HepG2 (cell line): ENCODE measurements at regions not wholly inside any gene's neighbourhood (a gene's known extent, or its start where the extent isn't known, plus 50 kb on each side); places are given as distances from the start of the nearest gene placed in this dataset.

Experiments used
- ATAC-seq: fragments of 200-7000 bp; cut with Tn5 transposase; 3 replicates; pipeline ENCODE4 v1.9.1; 2020; ENCODE audit warnings: mild to moderate bottlenecking, moderate library complexity
- BruUV-seq: library from RNA; stranded (reverse); fragments of 400-500 nt; replicated peaks from 2 replicates; lab custom pipeline; 2021; lab: Mats Ljungman, UMichigan
- CTCF ChIA-PET: fragments of 300-600 bp; formaldehyde crosslinking; extraction: SDS; loops from one replicate; lab custom pipeline; 2021; ENCODE audit warnings: low total read pairs, inconsistent platforms, low intra/inter-chr PET ratio; lab: Yijun Ruan, JAX
- POLR2A ChIA-PET: fragments of 350-600 bp; sonication (Branson Sonifier 250); formaldehyde crosslinking; loops from one replicate; lab custom pipeline; 2020; ENCODE audit warnings: antibody characterized with exemption, inconsistent platforms; lab: Yijun Ruan, JAX
- DNase-seq: peaks from one replicate; pipeline ENCODE4 v3.0.0-alpha.2; 2015; ENCODE audit warnings: low spot score
- FAIRE-seq: peaks from 3 replicates; lab custom pipeline; 2011; peaks lifted over from hg19 to GRCh38; lab: Jason Lieb, UNC
- H2AFZ ChIP-seq: one replicate; pipeline ENCODE4 v1.6.1; 2011; ENCODE audit warnings: low read length, inconsistent platforms
- H3K27ac ChIP-seq: fragments of 300-600 bp; 3 replicates; pipeline ENCODE4 v1.8.0; 2011; ENCODE audit warnings: mixed run types, mild to moderate bottlenecking, mixed read lengths, low read length, inconsistent platforms; ENCODE audit not compliant: insufficient read depth; ENCODE audit errors: extremely low read length
- H3K27me3 ChIP-seq, 2 experiments: fragments of 200-600 bp in 1 of 2; 2 replicates in 1 of 2; 3 replicates in 1 of 2; pipeline versions ENCODE4 v1.6.0 to v1.8.0; 2011; ENCODE audit warnings: low read length in 2 of 2, mild to moderate bottlenecking in 2 of 2, moderate library complexity in 2 of 2, inconsistent platforms in 1 of 2; ENCODE audit not compliant: insufficient read depth in 2 of 2, control insufficient read depth in 1 of 2
- H3K36me3 ChIP-seq, 2 experiments: fragments of 200-600 bp in 1 of 2; replicated peaks in 1 of 2; 2 replicates in 1 of 2; 3 replicates in 1 of 2; pipeline versions ENCODE4 v1.5.1 to v1.8.0; 2011; ENCODE audit warnings: low read length in 2 of 2, inconsistent platforms in 1 of 2; ENCODE audit not compliant: insufficient read depth in 2 of 2, control insufficient read depth in 1 of 2
- H3K4me1 ChIP-seq: 2 replicates; pipeline ENCODE4 v1.5.1; 2012; ENCODE audit warnings: low read length, inconsistent platforms; ENCODE audit not compliant: insufficient read depth
- H3K4me2 ChIP-seq: 2 replicates; pipeline ENCODE4 v1.6.0; 2011; ENCODE audit warnings: low read depth, low read length, inconsistent platforms
- H3K4me3 ChIP-seq, 3 experiments: fragments of 200-600 bp in 1 of 3; sonication (generic), shearing (Covaris generic) in 1 of 3; replicated peaks in 1 of 3; 2 replicates each; pipeline ENCODE4 v1.5.1; 2011 to 2016; ENCODE audit warnings: low read length in 3 of 3, inconsistent platforms in 2 of 3, low read depth in 2 of 3, mild to moderate bottlenecking in 2 of 3, control low read depth in 1 of 3, mixed read lengths in 1 of 3; ENCODE audit not compliant: insufficient read depth in 1 of 3
- H3K79me2 ChIP-seq: one replicate; pipeline ENCODE4 v1.6.1; 2011; ENCODE audit warnings: low read length, inconsistent platforms; ENCODE audit not compliant: insufficient read depth
- H3K9ac ChIP-seq: 2 replicates; pipeline ENCODE4 v1.6.0; 2011; ENCODE audit warnings: mild to moderate bottlenecking, low read depth, low read length, inconsistent platforms; ENCODE audit not compliant: insufficient read depth
- H3K9me3 ChIP-seq: 2 replicates; pipeline ENCODE4 v1.5.1; 2012; ENCODE audit warnings: mild to moderate bottlenecking, low read length
- H4K20me1 ChIP-seq: 2 replicates; pipeline ENCODE4 v1.6.0; 2011; ENCODE audit warnings: inconsistent platforms, mild to moderate bottlenecking, low read length, moderate library complexity; ENCODE audit not compliant: insufficient read depth
- FOXP1 ChIP-seq, 2 experiments: fragments of 450-650 bp in 1 of 2; IDR thresholded peaks; 2 replicates each; pipeline ENCODE4 v1.6.1; 2017 to 2018; ENCODE audit warnings: antibody characterized with exemption in 1 of 2
- FUBP1 ChIP-seq: sonication (generic); formaldehyde crosslinking; IDR thresholded peaks from 2 replicates; pipeline ENCODE4 v1.5.1; 2020; ENCODE audit warnings: missing genetic modification reagents, mild to moderate bottlenecking, borderline replicate concordance
- GFI1 ChIP-seq: sonication (generic); formaldehyde crosslinking; IDR thresholded peaks from 2 replicates; pipeline ENCODE4 v1.5.0; 2020; ENCODE audit warnings: missing genetic modification reagents, mild to moderate bottlenecking, borderline replicate concordance
- IKZF5 ChIP-seq: IDR thresholded peaks from 2 replicates; pipeline ENCODE4 v1.6.1; 2018; ENCODE audit warnings: missing genetic modification reagents, mild to moderate bottlenecking, missing compliant biosample characterization
- ZFP36 ChIP-seq: fragments of 150-350 bp; IDR thresholded peaks from 2 replicates; pipeline ENCODE4 v1.6.1; 2018; ENCODE audit warnings: borderline replicate concordance, low read length, low read depth; ENCODE audit not compliant: partially characterized antibody
- ZNF605 ChIP-seq: sonication (generic); formaldehyde crosslinking; IDR thresholded peaks from 2 replicates; pipeline ENCODE4 v1.8.0; 2022; ENCODE audit warnings: mild to moderate bottlenecking, missing genetic modification reagents
- ZNF678 ChIP-seq: sonication (generic); formaldehyde crosslinking; IDR thresholded peaks from 2 replicates; pipeline ENCODE4 v1.4.0; 2020; ENCODE audit warnings: mild to moderate bottlenecking, missing genetic modification reagents
- WGBS: methylation state at CpG from one replicate; pipeline ENCODE4 v1.1.6; 2017; ENCODE audit warnings: low lambda C conversion rate; 5-methylcytosine and 5-hydroxymethylcytosine counted together
- in situ Hi-C: cut with HindIII; loops from 2 replicates; pipeline ENCODE4 v1.10.0; 2017; ENCODE audit warnings: low pct_unique_long_range_greater_than_20kb; ENCODE audit not compliant: extremely low pct_ligation_motif_present
- intact Hi-C: fragments of 100-400 bp; cut with micrococcal nuclease; formaldehyde crosslinking; loops from one replicate; pipeline ENCODE4 v1.10.0; 2022; ENCODE audit not compliant: unreplicated experiment

- TF ChIP-seq FUBP1 (CRISPR knock-in tag): no peak
- TF ChIP-seq FOXP1 (IDR thresholded peaks at IDR 0.05): no peak
- no peak for TF ChIP-seq FOXP1 (CRISPR knock-in tag; IDR thresholded peaks at IDR 0.05)
- no peak for TF ChIP-seq GFI1 (CRISPR knock-in tag)
- TF ChIP-seq, all 625 proteins: peak for 0
These were observed 543.6 kb upstream of the DAB2 start (continued) for GRCh38 chr5:39968381-39968780.

DNA sequence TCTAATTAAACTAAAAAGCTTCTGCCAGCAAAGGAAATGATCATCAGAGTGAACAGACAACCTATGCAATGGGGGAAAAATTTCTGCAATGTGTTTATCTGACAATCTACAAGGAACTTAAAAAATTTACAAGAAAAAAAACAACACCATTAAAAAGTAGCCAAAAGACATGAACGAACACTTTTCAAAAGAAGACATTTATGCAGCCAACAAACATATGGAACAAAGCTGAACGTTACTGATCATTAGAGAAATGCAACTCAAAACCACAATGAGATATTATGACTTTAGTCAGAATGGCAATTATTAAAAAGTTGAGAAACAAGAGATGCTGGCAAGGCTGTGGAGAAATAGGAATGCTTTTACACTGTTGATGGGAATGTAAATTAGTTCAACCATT is 530.4 kb upstream of the DAB2 start:
- H3K4me1 ChIP-seq: no peaks in the 10 kb centered on the region
- H4K20me1 ChIP-seq: no peaks in the 10 kb centered on the region
- no peak for FAIRE-seq
- WGBS: 0% methylated on average over 2 of the region's 2 CpGs
- in situ Hi-C loops (no loop called here), intact Hi-C loops (no loop called here)
- DNase-seq: no peak
- CTCF ChIA-PET: no interaction called here
- H3K27ac ChIP-seq: no peak overlapping the region
- POLR2A ChIA-PET: no interaction called here
- H3K36me3 ChIP-seq: no peaks in the 10 kb centered on the region
- BruUV-seq: no TSS peak
- TF ChIP-seq ZNF605: no peak
- TF ChIP-seq IKZF5 (CRISPR knock-in tag): no peak
- TF ChIP-seq ZNF678 (CRISPR knock-in tag): no peak
- no peak for TF ChIP-seq ZFP36
- ATAC-seq: no peak
- no peak overlapping the region for H3K9ac ChIP-seq
- H3K9me3 ChIP-seq: no peaks in the 10 kb centered on the region
- H3K4me2 ChIP-seq: no peak overlapping the region
- H3K79me2 ChIP-seq: no peaks in the 10 kb centered on the region
- no peak overlapping the region for H3K4me3 ChIP-seq
- no peaks in the 10 kb centered on the region for H3K27me3 ChIP-seq
- no peak overlapping the region for H2AFZ ChIP-seq
